SU-DHL-6 (cell line): ENCODE measurements at regions not wholly inside any gene's neighbourhood (a gene's known extent, or its start where the extent isn't known, plus 50 kb on each side); places are given as distances from the start of the nearest gene placed in this dataset.

Experiments used
- CTCF ChIP-seq: fragments of 200-600 bp; sonication (generic); IDR thresholded peaks from one replicate; pipeline ENCODE4 v1.5.1; 2017; ENCODE audit warnings: antibody characterized with exemption, mild to moderate bottlenecking, low read length, moderate library complexity; ENCODE audit not compliant: insufficient read depth, poor library complexity, severe bottlenecking
- EZH2phosphoT487 ChIP-seq: fragments of 200-600 bp; sonication (generic), shearing (Covaris generic); conservative IDR thresholded peaks from 2 replicates; pipeline ENCODE4 v1.6.1; 2018; ENCODE audit warnings: mild to moderate bottlenecking, antibody characterized with exemption, low read length, moderate library complexity, mixed read lengths

- TF ChIP-seq CTCF, result no peak
- no peak for TF ChIP-seq EZH2phosphoT487
Measured at GRCh38 chr20:48349656-48350055, 478.1 kb downstream of the PREX1 start.
